ENCODE measurements at regions not wholly inside any gene's neighbourhood (a gene's known extent, or its start where the extent isn't known, plus 50 kb on each side); places are given as distances from the start of the nearest gene placed in this dataset.

GRCh38 chr2:108128249-108128648 lies 111.5 kb upstream of the SULT1C3 start (continued):
- TF ChIP-seq SIN3A (IDR thresholded peaks at IDR 0.05; ENCODE audit: low read depth) = no peak
- no peak for TF ChIP-seq EZH2phosphoT487 (IDR thresholded peaks at IDR 0.05; ENCODE audit: borderline replicate concordance)

- no peak overlapping the region for H3K4me2 ChIP-seq (ENCODE audit: low read length)
- ATAC-seq = no peak
- no peak overlapping the region for H3K9ac ChIP-seq (ENCODE audit: low read length)
- RAD21 ChIA-PET (ENCODE audit: low non-redundant PET in 1 of 2, low total read pairs in 2 of 2, uncharacterized antibody in 2 of 2, unreplicated experiment in 2 of 2) = no interaction called here
- H3K27me3 ChIP-seq (ENCODE audit: insufficient read depth, low read length) = no peaks in the 10 kb centered on the region
- no peak overlapping the region for H3K4me3 ChIP-seq (replicated peaks in 1 of 2; ENCODE audit: low read depth in 1 of 2, low read length in 2 of 2)
- no peak overlapping the region for H3K27ac ChIP-seq (ENCODE audit: low read depth, low read length)
- intact Hi-C loops (cut with micrococcal nuclease) = no loop called here
- CTCF ChIA-PET = no interaction called here
- no peaks in the 10 kb centered on the region for H3K9me3 ChIP-seq (ENCODE audit: control insufficient read depth in 1 of 2, insufficient read depth in 1 of 2, low read depth in 1 of 2, low read length in 2 of 2)
- no peak overlapping the region for H2AFZ ChIP-seq (ENCODE audit: low read depth, low read length, poor library complexity, severe bottlenecking)
- no peaks in the 10 kb centered on the region for H3K79me2 ChIP-seq (ENCODE audit: insufficient read depth, low read length)
- DNase-seq (ENCODE audit: low read depth, low spot score) = no peak
- TF ChIP-seq EZH2 (IDR thresholded peaks at IDR 0.05) (no peak), RAD21 (IDR thresholded peaks at IDR 0.05; ENCODE audit: low read depth) (no peak), CEBPB (IDR thresholded peaks at IDR 0.05; ENCODE audit: low read depth) (no peak), JUND (IDR thresholded peaks at IDR 0.05) (no peak), POLR2A (IDR thresholded peaks at IDR 0.05; ENCODE audit: borderline replicate concordance, extremely low read depth, insufficient read depth, insufficient read length) (no peak), POLR2AphosphoS5 (IDR thresholded peaks at IDR 0.05; ENCODE audit: low read depth, low read length) (no peak), SRF (IDR thresholded peaks at IDR 0.05; ENCODE audit: low read depth) (no peak), ELF1 (IDR thresholded peaks at IDR 0.05; ENCODE audit: borderline replicate concordance, low read depth) (no peak), ZFX (IDR thresholded peaks at IDR 0.05) (no peak), MAX (IDR thresholded peaks at IDR 0.05) (no peak), YY1 (IDR thresholded peaks at IDR 0.05; ENCODE audit: extremely low read depth, insufficient replicate concordance, low read depth, low read length) (no peak), ZBTB33 (IDR thresholded peaks at IDR 0.05; ENCODE audit: extremely low read depth, insufficient replicate concordance, low read length) (no peak)
- H3K36me3 ChIP-seq (ENCODE audit: control insufficient read depth in 1 of 2, insufficient read depth in 2 of 2, low read length in 2 of 2) = no peaks in the 10 kb centered on the region
- POLR2A ChIA-PET = no interaction called here
- H3K9me2 ChIP-seq (ENCODE audit: insufficient read depth) = no peaks in the 10 kb centered on the region
- no peaks in the 10 kb centered on the region for H4K20me1 ChIP-seq (ENCODE audit: insufficient read depth)
- no TSS peak for BruUV-seq (replicated peaks)
- no peaks in the 10 kb centered on the region for H3K4me1 ChIP-seq (ENCODE audit: control insufficient read depth in 1 of 2, insufficient read depth in 2 of 2, low read length in 2 of 2)
These were observed 110.1 kb upstream of the SULT1C3 start for GRCh38 chr2:108129636-108130035.

Measured in HCT116 (cell line).